ENCODE measurements at regions not wholly inside any gene's neighbourhood (a gene's known extent, or its start where the extent isn't known, plus 50 kb on each side); places are given as distances from the start of the nearest gene placed in this dataset.

DNA sequence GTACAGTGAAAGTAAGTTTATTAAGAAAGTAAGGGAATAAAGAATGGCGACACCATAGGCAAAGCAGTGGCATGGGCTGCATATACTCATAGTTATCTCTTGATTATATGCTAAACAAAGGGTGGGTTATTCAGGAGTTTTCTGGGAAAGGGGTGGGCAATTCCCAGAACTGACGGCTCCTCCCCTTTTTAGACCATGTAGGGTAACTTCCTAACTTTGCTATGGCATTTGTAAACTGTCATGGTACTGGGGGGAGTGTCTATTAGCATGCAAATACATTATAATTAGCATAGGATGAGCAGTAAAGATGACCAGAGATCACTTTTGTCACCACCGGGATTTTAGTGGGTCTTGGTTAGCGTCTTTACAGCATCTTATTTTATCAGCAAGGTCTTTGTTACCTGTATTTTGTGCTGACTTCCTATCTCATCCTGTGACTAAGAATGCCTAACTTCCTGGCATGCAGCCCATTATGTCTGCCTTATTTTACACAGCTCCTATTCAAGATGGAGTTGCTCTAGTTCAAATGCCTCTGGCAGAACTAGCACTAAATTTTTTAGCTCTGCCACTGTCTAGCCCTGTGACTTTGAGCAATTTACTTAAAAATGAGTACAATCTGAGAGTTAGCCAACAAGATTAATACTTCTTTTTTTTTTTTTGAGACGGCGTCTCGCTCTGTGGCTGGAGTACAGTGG, 110.3 kb upstream of the PALMD start:
- no peak for DNase-seq (ENCODE audit: low read depth)
- TF ChIP-seq MAX (IDR thresholded peaks at IDR 0.05; ENCODE audit: low read depth, low read length) (no peak), MYC (IDR thresholded peaks at IDR 0.05; ENCODE audit: low read depth, low read length) (no peak), POLR2A (IDR thresholded peaks at IDR 0.05; ENCODE audit: extremely low read depth, insufficient read length) (no peak), CTCF (IDR thresholded peaks at IDR 0.05; ENCODE audit: low read depth, low read length) (no peak)
- H3K4me3 ChIP-seq (ENCODE audit: low read depth, low read length) = no peak overlapping the region

GRCh38 chr1:99537886-99538617, 107.9 kb upstream of the PALMD start:
- no peak for TF ChIP-seq MAX (IDR thresholded peaks at IDR 0.05; ENCODE audit: low read depth, low read length)
- TF ChIP-seq CTCF (IDR thresholded peaks at IDR 0.05; ENCODE audit: low read depth, low read length) = no peak
- TF ChIP-seq MYC (IDR thresholded peaks at IDR 0.05; ENCODE audit: low read depth, low read length) = no peak
- TF ChIP-seq POLR2A (IDR thresholded peaks at IDR 0.05; ENCODE audit: extremely low read depth, insufficient read length) = no peak
- peak; percentile 6 for DNase-seq (ENCODE audit: low read depth)
- H3K4me3 ChIP-seq (ENCODE audit: low read depth, low read length) = no peak overlapping the region

- no peak for DNase-seq (ENCODE audit: low read depth)
- TF ChIP-seq CTCF (IDR thresholded peaks at IDR 0.05; ENCODE audit: low read depth, low read length) (no peak), MYC (IDR thresholded peaks at IDR 0.05; ENCODE audit: low read depth, low read length) (no peak), MAX (IDR thresholded peaks at IDR 0.05; ENCODE audit: low read depth, low read length) (no peak), POLR2A (IDR thresholded peaks at IDR 0.05; ENCODE audit: extremely low read depth, insufficient read length) (no peak)
- no peak overlapping the region for H3K4me3 ChIP-seq (ENCODE audit: low read depth, low read length)
These were observed 107.3 kb upstream of the PALMD start for GRCh38 chr1:99538618-99538956.

DNA sequence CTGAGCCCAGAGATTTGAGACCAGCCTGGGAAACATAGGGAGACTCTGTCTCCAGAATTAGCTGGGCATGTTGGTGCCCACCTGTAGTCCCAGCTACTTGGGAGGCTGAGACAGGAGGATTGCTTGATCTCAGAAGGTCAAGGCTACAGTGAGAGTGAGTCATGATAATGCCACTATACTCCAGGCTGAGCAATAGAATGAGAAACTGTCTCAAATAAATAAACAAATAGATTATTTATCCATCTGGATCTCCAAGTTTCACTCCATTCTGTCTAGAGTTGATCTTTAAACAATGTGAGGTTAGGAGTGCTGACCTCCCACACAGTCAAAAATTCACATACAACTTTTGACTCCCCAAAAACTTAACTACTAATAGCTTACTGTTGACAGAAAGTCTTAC, 106.8 kb upstream of the PALMD start:
- TF ChIP-seq CTCF (IDR thresholded peaks at IDR 0.05; ENCODE audit: low read depth, low read length) = no peak
- no peak for TF ChIP-seq MYC (IDR thresholded peaks at IDR 0.05; ENCODE audit: low read depth, low read length)
- TF ChIP-seq POLR2A (IDR thresholded peaks at IDR 0.05; ENCODE audit: extremely low read depth, insufficient read length) = no peak
- no peak for TF ChIP-seq MAX (IDR thresholded peaks at IDR 0.05; ENCODE audit: low read depth, low read length)
- no peak for DNase-seq (ENCODE audit: low read depth)
- no peak overlapping the region for H3K4me3 ChIP-seq (ENCODE audit: low read depth, low read length)

- no peak overlapping the region for H3K4me3 ChIP-seq (ENCODE audit: low read depth, low read length)
- TF ChIP-seq POLR2A (IDR thresholded peaks at IDR 0.05; ENCODE audit: extremely low read depth, insufficient read length) (no peak), MAX (IDR thresholded peaks at IDR 0.05; ENCODE audit: low read depth, low read length) (no peak), MYC (IDR thresholded peaks at IDR 0.05; ENCODE audit: low read depth, low read length) (no peak), CTCF (IDR thresholded peaks at IDR 0.05; ENCODE audit: low read depth, low read length) (no peak)
- DNase-seq (ENCODE audit: low read depth) = no peak
These were observed 105.2 kb upstream of the PALMD start for GRCh38 chr1:99540744-99541143.
